H9 (cell line): ENCODE measurements at regions not wholly inside any gene's neighbourhood (a gene's known extent, or its start where the extent isn't known, plus 50 kb on each side); places are given as distances from the start of the nearest gene placed in this dataset.

Experiments used
- DNase-seq: peaks from one replicate; pipeline ENCODE4 v3.0.0-alpha.2; 2017
- H2AFZ ChIP-seq: one replicate; pipeline ENCODE4 v1.6.1; 2013; ENCODE audit warnings: mild to moderate bottlenecking, low read length, control low read depth, moderate library complexity
- H2AK5ac ChIP-seq: 2 replicates; pipeline ENCODE4 v1.6.1; 2013; ENCODE audit warnings: low read length, control low read depth, mixed read lengths; ENCODE audit not compliant: insufficient read length
- H2BK120ac ChIP-seq: one replicate; pipeline ENCODE4 v1.6.1; 2013; ENCODE audit warnings: low read depth, mild to moderate bottlenecking, low read length, control low read depth, inconsistent platforms; ENCODE audit not compliant: poor library complexity, severe bottlenecking
- H2BK12ac ChIP-seq: 2 replicates; pipeline ENCODE4 v1.6.1; 2013; ENCODE audit warnings: low read length, control low read depth, mixed read lengths, low read depth; ENCODE audit not compliant: insufficient read length
- H2BK15ac ChIP-seq: 2 replicates; pipeline ENCODE4 v1.6.1; 2013; ENCODE audit warnings: low read depth, low read length, control low read depth
- H2BK20ac ChIP-seq: one replicate; pipeline ENCODE4 v1.6.1; 2013; ENCODE audit warnings: low read depth, mild to moderate bottlenecking, low read length, control low read depth, inconsistent platforms; ENCODE audit not compliant: poor library complexity, severe bottlenecking
- H2BK5ac ChIP-seq: 2 replicates; pipeline ENCODE4 v1.6.1; 2013; ENCODE audit warnings: low read length, control low read depth, mixed read lengths; ENCODE audit not compliant: insufficient read length
- H3K14ac ChIP-seq: 2 replicates; pipeline ENCODE4 v1.6.1; 2013; ENCODE audit warnings: low read length, control low read depth; ENCODE audit not compliant: insufficient read depth
- H3K18ac ChIP-seq: 2 replicates; pipeline ENCODE4 v1.6.1; 2013; ENCODE audit warnings: low read depth, mild to moderate bottlenecking, mixed read lengths, low read length, control low read depth; ENCODE audit not compliant: insufficient read length
- H3K23ac ChIP-seq: 2 replicates; pipeline ENCODE4 v1.6.1; 2013; ENCODE audit warnings: low read length, control low read depth, mixed read lengths, low read depth; ENCODE audit not compliant: insufficient read length
- H3K23me2 ChIP-seq: 2 replicates; pipeline ENCODE4 v1.6.1; 2013; ENCODE audit warnings: low read depth, mild to moderate bottlenecking, mixed read lengths, low read length, control low read depth; ENCODE audit not compliant: insufficient read length, poor library complexity, severe bottlenecking
- H3K27ac ChIP-seq: 2 replicates; pipeline ENCODE4 v1.5.1; 2013; ENCODE audit warnings: low read length, control low read depth, mixed read lengths, low read depth; ENCODE audit not compliant: insufficient read length
- H3K27me3 ChIP-seq: 2 replicates; pipeline ENCODE4 v1.6.1; 2013; ENCODE audit warnings: low read length, control low read depth, inconsistent platforms; ENCODE audit not compliant: insufficient read depth
- H3K4ac ChIP-seq: 2 replicates; pipeline ENCODE4 v1.6.1; 2013; ENCODE audit warnings: low read depth, mild to moderate bottlenecking, control low read depth, inconsistent platforms, low read length, moderate library complexity
- H3K4me1 ChIP-seq: 2 replicates; pipeline ENCODE4 v1.6.1; 2013; ENCODE audit warnings: low read length, control low read depth, inconsistent platforms; ENCODE audit not compliant: insufficient read depth
- H3K4me2 ChIP-seq: 2 replicates; pipeline ENCODE4 v1.6.1; 2013; ENCODE audit warnings: low read length, control low read depth, mixed read lengths; ENCODE audit not compliant: insufficient read length, insufficient read depth
- H3K56ac ChIP-seq: 2 replicates; pipeline ENCODE4 v1.6.1; 2013; ENCODE audit warnings: low read depth, mild to moderate bottlenecking, mixed read lengths, low read length, control low read depth; ENCODE audit not compliant: insufficient read length
- H3K79me1 ChIP-seq: 2 replicates; pipeline ENCODE4 v1.6.1; 2013; ENCODE audit warnings: low read depth, mild to moderate bottlenecking, moderate library complexity, low read length, control low read depth, inconsistent platforms; ENCODE audit not compliant: insufficient read depth, poor library complexity, severe bottlenecking
- H3K79me2 ChIP-seq: 2 replicates; pipeline ENCODE4 v1.6.1; 2013; ENCODE audit warnings: low read length, control low read depth, inconsistent platforms; ENCODE audit not compliant: insufficient read depth
- H3K9ac ChIP-seq: 2 replicates; pipeline ENCODE4 v1.6.1; 2013; ENCODE audit warnings: low read length, control low read depth, mixed read lengths; ENCODE audit not compliant: insufficient read length; ENCODE audit errors: extremely low read depth
- H3K9me3 ChIP-seq: one replicate; pipeline ENCODE4 v1.6.1; 2013; ENCODE audit warnings: low read depth, low read length, inconsistent platforms; ENCODE audit not compliant: control insufficient read depth
- H3T11ph ChIP-seq: one replicate; pipeline ENCODE4 v1.6.1; 2013; ENCODE audit warnings: mild to moderate bottlenecking, low read length, control low read depth, inconsistent platforms
- H4K20me1 ChIP-seq: one replicate; pipeline ENCODE4 v1.6.1; 2013; ENCODE audit not compliant: control insufficient read depth, insufficient read length, insufficient read depth
- H4K5ac ChIP-seq: 2 replicates; pipeline ENCODE4 v1.6.1; 2013; ENCODE audit warnings: low read depth, mild to moderate bottlenecking, mixed read lengths, low read length, control low read depth; ENCODE audit not compliant: insufficient read length
- H4K8ac ChIP-seq: replicated peaks from 2 replicates; pipeline ENCODE4 v1.6.1; 2013; ENCODE audit warnings: low read length, control low read depth, mixed read lengths, low read depth; ENCODE audit not compliant: insufficient read length
- H4K91ac ChIP-seq: 2 replicates; pipeline ENCODE4 v1.6.1; 2013; ENCODE audit warnings: low read depth, mild to moderate bottlenecking, moderate library complexity, mixed read lengths, low read length, control low read depth; ENCODE audit not compliant: insufficient read length
- H3K27ac Mint-ChIP-seq, 3 experiments: 2 replicates in 2 of 3; 3 replicates in 1 of 3; pipeline ENCODE4 v1.8.0; 2020 to 2021; ENCODE audit warnings: mixed read lengths in 3 of 3, mild to moderate bottlenecking in 1 of 3, moderate library complexity in 1 of 3
- H3K27me3 Mint-ChIP-seq: 2 replicates; pipeline ENCODE4 v1.8.0; 2021; ENCODE audit warnings: low read depth, mild to moderate bottlenecking, moderate library complexity, mixed read lengths
- H3K36me3 Mint-ChIP-seq, 3 experiments: 2 replicates in 2 of 3; 3 replicates in 1 of 3; pipeline ENCODE4 v1.8.0; 2020 to 2021; ENCODE audit warnings: low read depth in 3 of 3, mixed read lengths in 3 of 3; ENCODE audit not compliant: insufficient read depth in 1 of 3
- H3K4me1 Mint-ChIP-seq, 2 experiments: 2 replicates each; pipeline ENCODE4 v1.8.0; 2020; ENCODE audit warnings: mixed read lengths in 2 of 2
- H3K4me3 Mint-ChIP-seq, 2 experiments: 2 replicates in 1 of 2; 3 replicates in 1 of 2; pipeline ENCODE4 v1.8.0; 2020 to 2021; ENCODE audit warnings: mild to moderate bottlenecking in 2 of 2, mixed read lengths in 2 of 2, moderate library complexity in 1 of 2
- H3K9me3 Mint-ChIP-seq, 2 experiments: 2 replicates in 1 of 2; 3 replicates in 1 of 2; pipeline ENCODE4 v1.8.0; 2020; ENCODE audit warnings: mild to moderate bottlenecking in 2 of 2, mixed read lengths in 2 of 2, moderate library complexity in 1 of 2
- WGBS: extraction: QIAGEN DNeasy Blood & Tissue Kit; methylation state at CpG from one replicate; pipeline ENCODE4 v1.1.7; 2013; ENCODE audit warnings: missing lambda C conversion rate, low lambda C conversion rate, mixed read lengths; ENCODE audit not compliant: insufficient read length; ENCODE audit errors: extremely low coverage; 5-methylcytosine and 5-hydroxymethylcytosine counted together
- TF ChIP-seq, protein P1 (sequence below): fragments of 200-600 bp; sonication (generic); conservative IDR thresholded peaks from 3 replicates; pipeline ENCODE4 v1.8.0; 2021; ENCODE audit warnings: antibody characterized with exemption, mild to moderate bottlenecking

DNA sequence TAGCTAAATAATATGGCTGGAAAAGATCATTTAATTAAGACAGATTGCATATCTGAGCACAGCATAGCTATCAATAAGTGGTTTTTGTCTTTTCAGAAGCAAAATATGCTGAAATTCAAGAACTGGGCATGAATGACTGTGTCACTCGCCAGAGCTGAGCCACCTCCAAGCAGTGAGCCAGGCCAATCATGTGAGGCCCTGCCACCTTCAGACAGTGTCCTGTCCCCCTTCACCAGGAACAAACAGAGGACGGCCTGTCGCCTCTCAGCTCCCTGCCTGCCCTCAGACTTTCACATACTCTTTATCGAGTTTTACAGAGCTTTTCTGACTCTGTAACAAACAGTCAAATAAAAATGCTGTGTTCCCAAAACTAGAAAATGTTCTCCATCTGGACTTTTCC, 171.0 kb upstream of the TSC22D1 start:
- no peak overlapping the region for H3K18ac ChIP-seq
- WGBS = no CpG with 5 or more reads among the region's 4 CpGs
- H4K91ac ChIP-seq = no peak overlapping the region
- no peak overlapping the region for H2BK5ac ChIP-seq
- no peak overlapping the region for H3K9ac ChIP-seq
- H3K27ac ChIP-seq = no peak overlapping the region
- no peaks in the 10 kb centered on the region; a peak in 1 of 7 replicates for H3K36me3 Mint-ChIP-seq
- no peak overlapping the region for H3K4ac ChIP-seq
- H3K27ac Mint-ChIP-seq = no peak overlapping the region
- DNase-seq = no peak
- no peaks in the 10 kb centered on the region for H3K79me2 ChIP-seq
- H2BK120ac ChIP-seq = no peak overlapping the region
- no peak overlapping the region for H3T11ph ChIP-seq
- no peak overlapping the region for H2BK20ac ChIP-seq
- H2BK15ac ChIP-seq = no peak overlapping the region
- H3K4me3 Mint-ChIP-seq = no peak overlapping the region
- no peaks in the 10 kb centered on the region for H3K4me1 ChIP-seq
- H2AK5ac ChIP-seq = no peak overlapping the region
- no peaks in the 10 kb centered on the region for H3K23me2 ChIP-seq
- no peak overlapping the region for H3K14ac ChIP-seq
- no peak overlapping the region for H3K56ac ChIP-seq
- no peak overlapping the region for H4K5ac ChIP-seq
- H3K23ac ChIP-seq = no peak overlapping the region
- H4K20me1 ChIP-seq = no peaks in the 10 kb centered on the region
- no peak overlapping the region for H2AFZ ChIP-seq
- peaks cover 0 to 3% of the 10 kb centered on the region in 2 experiments; a peak in 3 of 5 replicates for H3K9me3 Mint-ChIP-seq
- H2BK12ac ChIP-seq = no peak overlapping the region
- no peak overlapping the region for H4K8ac ChIP-seq
- H3K4me2 ChIP-seq = no peak overlapping the region
- H3K4me1 Mint-ChIP-seq = no peaks in the 10 kb centered on the region
- H3K27me3 ChIP-seq = no peaks in the 10 kb centered on the region
- TF ChIP-seq, protein P1, sequence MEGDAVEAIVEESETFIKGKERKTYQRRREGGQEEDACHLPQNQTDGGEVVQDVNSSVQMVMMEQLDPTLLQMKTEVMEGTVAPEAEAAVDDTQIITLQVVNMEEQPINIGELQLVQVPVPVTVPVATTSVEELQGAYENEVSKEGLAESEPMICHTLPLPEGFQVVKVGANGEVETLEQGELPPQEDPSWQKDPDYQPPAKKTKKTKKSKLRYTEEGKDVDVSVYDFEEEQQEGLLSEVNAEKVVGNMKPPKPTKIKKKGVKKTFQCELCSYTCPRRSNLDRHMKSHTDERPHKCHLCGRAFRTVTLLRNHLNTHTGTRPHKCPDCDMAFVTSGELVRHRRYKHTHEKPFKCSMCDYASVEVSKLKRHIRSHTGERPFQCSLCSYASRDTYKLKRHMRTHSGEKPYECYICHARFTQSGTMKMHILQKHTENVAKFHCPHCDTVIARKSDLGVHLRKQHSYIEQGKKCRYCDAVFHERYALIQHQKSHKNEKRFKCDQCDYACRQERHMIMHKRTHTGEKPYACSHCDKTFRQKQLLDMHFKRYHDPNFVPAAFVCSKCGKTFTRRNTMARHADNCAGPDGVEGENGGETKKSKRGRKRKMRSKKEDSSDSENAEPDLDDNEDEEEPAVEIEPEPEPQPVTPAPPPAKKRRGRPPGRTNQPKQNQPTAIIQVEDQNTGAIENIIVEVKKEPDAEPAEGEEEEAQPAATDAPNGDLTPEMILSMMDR = no peak
- H3K9me3 ChIP-seq = no peaks in the 10 kb centered on the region
- no peaks in the 10 kb centered on the region for H3K79me1 ChIP-seq
- no peaks in the 10 kb centered on the region for H3K27me3 Mint-ChIP-seq
